Fibroblast of upper back skin (primary cell): ENCODE measurements at regions not wholly inside any gene's neighbourhood (a gene's known extent, or its start where the extent isn't known, plus 50 kb on each side); places are given as distances from the start of the nearest gene placed in this dataset.
"Not testable (repeated sequence)": the region's sequence is repeated elsewhere in the genome, so short reads cannot be mapped to it uniquely, and the experiment has no call there.

ENCODE experiments used
- DNase-seq: peaks from one replicate; pipeline ENCODE4 v3.0.0-alpha.2; 2013

- peak; percentile 25 for DNase-seq
Measured at GRCh38 chr11:21625982-21626381, 566.9 kb upstream of the ANO5 start.

GRCh38 chr11:21628641-21629040 lies 564.2 kb upstream of the ANO5 start:
- no peak for DNase-seq

GRCh38 chr11:21630934-21631478 lies 561.9 kb upstream of the ANO5 start:
- DNase-seq: no peak

DNA sequence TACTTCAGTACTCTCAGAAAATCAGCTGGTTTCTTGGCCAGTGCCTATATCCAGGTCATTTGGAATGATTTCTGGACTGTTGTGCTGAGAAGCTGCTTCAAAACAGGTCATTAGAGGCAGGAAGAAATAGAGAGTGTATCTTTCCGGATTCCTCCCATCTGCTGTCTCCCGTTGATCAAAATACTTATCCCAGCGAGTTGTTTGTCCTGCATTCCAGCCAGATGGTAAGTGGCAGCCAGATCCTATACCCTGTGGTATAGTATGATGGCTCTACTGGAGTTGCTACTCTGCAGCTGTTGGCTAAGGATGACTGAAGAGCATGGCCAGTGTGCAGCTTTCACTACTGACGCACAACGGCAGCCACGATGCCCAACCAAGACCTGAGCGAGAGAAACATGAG lies 560.9 kb upstream of the ANO5 start:
- DNase-seq: no peak

DNA sequence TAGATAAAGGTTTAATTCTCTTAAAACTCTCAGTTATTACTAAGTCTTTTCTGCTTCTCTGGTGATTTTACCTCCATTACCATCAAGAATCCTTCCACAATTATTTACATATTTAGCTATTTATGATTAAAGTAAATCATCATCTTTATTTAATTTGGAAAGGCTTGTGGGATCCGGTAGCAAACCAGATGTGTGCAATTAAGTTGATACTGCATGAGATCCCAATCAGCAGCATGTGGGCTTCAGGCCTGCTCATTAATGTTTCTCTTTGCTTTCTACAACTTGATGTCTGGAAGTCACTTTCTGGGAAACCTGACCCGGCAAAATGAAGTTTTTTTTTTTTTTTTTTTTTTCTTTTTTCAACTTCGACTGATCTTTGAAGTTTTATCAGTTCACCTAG lies 558.4 kb upstream of the ANO5 start:
- no peak for DNase-seq

GRCh38 chr11:21634956-21635355 lies 557.9 kb upstream of the ANO5 start:
- no peak for DNase-seq

DNA sequence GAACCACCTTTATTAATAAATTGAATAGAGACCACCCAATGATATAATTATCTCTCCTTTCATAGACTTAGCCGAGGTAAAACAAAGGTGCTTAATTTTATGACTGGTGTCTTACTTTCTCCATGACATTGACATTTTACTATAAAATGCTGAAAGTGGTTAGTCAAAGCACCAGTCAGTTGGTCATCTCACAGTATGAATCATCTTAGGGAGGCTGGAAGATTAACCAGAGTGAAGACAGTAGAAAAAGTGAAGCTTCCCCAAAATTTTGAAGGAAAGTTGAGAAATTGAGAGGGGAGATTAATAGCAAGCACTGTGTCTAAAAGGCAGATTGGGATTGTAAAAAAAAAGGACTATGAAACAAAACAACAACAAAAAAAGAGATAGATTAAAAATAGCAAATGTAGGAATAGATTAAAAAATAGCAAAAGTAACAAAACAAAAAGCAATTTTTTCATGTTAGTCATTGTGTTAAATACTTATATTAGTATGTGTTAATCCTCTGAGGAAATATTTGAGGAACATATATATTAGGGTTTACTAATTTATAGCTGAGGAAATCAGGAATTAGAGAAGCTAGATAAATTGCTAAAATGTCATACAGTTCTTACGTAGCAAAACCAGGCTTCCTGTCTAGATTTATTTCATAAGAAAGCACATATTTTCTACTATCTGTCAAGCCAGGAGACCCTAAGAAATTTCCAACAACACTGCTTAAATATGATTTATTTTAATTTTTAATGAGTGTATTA lies 557.3 kb upstream of the ANO5 start:
- DNase-seq: no peak

DNA sequence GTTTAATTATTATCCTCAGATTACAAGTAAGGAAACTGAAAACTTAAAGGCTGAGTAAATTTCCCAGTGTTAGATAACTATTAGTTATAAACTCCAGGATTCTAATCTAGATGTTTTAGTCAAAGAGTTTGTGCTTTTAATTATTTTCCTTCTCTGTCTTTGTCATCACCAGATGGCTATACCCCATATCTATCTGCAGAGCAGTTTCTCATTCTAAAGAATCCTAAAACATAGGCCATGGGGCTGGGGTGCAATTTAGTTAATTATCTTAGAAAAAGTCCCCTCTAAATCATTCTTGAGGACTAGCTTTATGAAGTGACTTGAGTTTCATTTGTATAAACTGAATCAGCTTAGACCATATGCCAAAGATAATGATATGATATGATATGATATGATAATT lies 556.3 kb upstream of the ANO5 start:
- no peak for DNase-seq

DNA sequence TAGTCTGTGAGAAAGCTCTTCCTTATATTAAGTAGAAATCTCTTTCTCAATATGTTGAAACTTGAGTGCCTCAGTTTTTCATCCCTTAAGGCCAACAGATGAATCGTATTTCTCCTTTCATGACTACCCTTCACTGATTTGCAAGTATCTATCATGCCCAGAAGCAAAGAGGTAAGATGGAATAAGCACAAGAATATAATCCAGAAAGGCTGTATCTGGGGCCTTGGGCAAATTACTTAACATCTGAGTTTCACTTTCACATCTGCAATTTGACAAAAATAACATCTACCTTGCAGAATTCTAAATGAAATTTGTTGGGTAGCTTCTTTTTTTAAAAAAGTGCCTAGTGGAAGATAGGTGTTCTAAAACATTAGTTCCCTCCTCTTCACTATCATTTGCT lies 552.4 kb upstream of the ANO5 start:
- no peak for DNase-seq

DNA sequence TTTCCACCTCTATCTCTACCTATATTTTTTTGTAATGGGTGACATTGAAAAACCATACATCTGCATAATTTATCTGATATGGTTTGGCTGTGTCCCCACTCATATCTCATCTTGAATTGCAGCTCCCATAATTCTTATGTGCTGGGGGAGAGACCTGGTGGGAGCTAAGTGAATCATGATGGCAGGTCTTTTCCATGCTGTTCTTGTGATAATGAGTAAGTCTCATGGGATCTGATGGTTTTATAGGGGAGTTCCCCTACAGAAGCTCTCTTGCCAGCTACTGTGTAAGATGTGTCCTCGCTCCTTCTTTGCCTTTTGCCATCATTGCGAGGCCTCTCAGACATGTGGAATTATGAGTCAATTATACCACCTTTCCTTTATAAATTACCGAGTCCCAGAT lies 551.0 kb upstream of the ANO5 start:
- DNase-seq: no peak

DNA sequence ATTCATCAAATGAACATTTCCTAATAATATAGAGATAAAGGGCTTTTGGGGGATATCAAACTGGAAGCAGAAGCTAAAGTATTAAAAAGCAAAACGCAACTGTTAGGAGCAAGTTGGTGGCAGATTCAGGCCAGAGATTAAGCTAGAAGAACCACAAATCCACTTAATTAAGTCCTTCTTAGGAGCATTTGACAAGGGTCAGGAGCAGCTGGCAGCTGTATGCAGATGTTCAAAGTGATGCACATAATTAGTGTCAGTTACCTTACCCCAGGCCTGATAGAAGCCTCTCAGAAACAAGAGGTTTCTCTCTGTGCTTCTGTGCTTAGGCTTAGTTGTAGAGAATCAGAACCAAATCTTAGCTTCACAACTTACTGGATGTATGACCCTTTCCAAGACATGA lies 546.5 kb upstream of the ANO5 start:
- no peak for DNase-seq

- DNase-seq: no peak
Measured at GRCh38 chr11:21650961-21651360, 541.9 kb upstream of the ANO5 start.

- DNase-seq: no peak
Measured at GRCh38 chr11:21653951-21654421, 538.9 kb upstream of the ANO5 start.

DNA sequence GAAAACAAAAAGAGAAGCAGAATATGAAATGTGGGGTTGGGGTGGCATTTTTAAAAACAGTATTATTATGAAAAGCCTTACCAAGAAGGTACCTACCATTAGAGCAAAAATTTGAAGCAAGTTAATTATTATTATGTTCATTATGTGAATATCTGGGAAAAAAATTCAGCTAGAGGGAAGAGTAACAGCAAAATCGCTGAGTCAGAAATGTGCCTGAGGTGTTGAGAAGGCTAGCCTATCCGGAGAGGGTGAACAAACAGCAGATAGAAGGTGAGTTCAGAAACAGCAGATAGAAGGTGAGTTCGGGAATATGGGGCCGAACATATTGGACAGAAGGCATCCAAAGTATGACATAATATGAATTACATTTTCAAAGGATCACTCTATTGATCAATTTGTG lies 536.8 kb upstream of the ANO5 start:
- DNase-seq: no peak

DNA sequence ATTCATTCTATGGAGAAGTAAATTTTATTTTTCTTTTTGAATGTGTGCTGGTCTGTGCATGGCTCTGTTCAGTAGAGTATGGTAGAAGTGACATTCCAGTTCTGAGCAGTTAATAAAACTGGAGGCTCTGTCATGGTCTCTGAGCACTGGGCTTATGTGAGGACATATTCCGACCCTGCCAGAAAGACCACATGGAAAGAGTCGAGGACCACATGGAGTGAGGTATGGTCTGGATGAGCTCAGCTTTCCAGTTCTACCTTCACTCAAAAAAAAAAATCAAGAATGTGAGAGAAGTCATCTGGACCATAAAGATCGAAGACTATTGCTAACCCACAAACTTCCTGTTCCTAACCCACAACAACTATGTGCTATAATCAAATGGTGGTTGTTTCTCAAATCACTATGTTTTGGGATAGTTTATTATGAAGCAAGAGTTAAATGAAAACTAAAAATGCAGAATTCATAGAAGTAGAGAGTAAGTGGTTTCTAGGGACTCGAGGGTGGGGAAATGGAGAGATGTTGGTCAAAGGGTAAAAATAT lies 534.2 kb upstream of the ANO5 start:
- no peak for DNase-seq

DNA sequence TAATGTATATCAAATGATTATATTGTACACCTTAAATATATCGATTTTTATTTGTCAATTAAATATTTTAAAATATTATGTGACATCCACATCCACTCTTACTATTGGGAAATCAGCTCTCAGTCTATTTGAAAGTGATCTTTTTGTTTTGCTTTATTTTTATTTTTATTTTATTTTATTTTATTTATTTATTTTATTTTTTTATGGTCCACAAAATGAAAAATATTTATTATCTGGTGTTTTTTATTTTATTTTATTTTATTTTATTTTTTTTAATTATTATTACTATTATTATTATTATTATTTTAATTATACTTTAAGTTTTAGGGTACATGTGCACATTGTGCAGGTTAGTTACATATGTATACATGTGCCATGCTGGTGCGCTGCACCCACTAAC lies 533.5 kb upstream of the ANO5 start:
- not testable (repeated sequence) for DNase-seq

DNA sequence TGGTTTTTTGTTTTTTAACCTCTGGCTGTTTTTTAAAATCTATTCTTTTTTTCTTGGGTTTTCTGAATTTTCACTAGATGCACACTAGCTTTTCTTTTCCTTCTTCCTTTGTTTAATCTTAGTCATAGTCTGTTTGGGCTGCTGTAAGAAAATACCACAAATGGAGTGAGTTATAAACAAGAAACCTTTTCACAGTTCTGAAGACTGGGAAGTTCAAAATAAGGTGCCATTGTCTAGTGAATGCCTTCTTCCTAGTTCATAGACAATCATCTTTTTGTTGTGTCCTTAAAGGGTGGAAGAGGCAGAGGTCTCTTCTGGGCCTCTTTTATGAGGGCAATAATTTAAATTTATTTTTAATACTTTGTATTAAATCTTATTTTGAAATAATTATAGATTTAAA lies 532.9 kb upstream of the ANO5 start:
- no peak for DNase-seq

- no peak for DNase-seq
Measured at GRCh38 chr11:21675049-21675616, 517.8 kb upstream of the ANO5 start.

DNA sequence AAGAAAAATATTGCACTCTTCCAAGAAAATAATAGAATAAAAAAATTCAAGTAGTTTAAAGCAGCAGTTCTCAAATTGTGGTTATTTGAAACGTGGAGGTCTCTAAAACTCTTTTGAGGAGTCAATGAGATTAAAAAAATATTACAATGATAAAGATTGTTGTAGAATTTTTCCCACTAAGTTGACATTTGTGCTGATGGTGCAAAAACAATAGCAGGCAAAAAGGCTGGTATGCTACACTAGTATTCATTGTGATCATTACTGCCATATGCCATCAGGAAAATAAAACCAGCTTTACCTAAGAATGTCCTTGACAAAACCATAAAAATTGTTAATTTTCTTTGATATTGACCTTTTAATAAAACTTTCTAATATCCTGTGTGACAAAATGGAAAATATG lies 505.2 kb upstream of the ANO5 start:
- no peak for DNase-seq

DNA sequence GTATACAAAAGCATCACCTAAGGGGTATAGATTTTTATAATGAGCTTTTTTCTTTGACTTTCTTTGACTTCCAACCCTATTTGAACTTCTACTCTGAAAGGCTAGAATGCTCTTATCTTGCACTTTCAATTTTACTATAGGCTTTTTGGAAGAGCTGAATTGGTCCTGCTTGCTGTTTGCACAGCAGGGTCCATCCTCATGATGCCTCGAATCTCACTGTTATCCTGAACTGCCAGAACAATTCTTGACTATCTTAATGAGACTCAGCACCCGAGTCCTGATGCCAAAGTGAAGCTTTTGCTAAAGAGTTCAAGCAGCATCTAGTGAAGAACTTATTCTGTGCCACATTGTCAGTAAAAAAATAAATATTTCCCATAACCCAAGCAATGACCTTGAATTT lies 488.3 kb upstream of the ANO5 start:
- no peak for DNase-seq

DNA sequence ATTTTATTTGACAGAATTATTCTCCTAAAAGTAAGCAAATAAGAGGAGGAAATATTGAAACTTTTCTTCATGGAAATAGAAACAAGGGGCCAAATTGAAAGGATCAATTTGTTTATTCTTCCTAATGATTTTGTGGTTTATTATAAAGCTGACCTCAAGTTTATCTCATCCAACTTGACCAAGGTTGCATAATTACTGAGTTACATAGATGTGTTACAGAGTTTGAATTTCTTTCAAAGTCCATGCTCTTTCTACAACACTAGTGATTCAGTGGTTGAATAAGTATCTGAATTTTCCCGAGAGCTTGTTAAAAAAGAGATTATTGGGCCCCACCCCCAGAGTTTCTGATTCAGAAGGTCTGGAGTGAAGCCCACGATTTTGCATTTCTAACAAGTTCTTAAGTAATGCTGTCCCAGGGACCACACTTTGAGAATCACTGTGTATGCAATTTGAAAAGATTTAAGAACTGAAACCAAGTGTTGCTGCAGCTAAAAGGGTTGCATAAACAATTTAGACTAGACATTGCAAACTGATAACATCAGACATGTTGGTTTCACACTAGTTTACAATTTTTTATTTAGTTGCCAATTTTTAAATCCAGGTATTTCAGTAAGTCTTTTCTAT lies 485.7 kb upstream of the ANO5 start:
- DNase-seq: no peak

DNA sequence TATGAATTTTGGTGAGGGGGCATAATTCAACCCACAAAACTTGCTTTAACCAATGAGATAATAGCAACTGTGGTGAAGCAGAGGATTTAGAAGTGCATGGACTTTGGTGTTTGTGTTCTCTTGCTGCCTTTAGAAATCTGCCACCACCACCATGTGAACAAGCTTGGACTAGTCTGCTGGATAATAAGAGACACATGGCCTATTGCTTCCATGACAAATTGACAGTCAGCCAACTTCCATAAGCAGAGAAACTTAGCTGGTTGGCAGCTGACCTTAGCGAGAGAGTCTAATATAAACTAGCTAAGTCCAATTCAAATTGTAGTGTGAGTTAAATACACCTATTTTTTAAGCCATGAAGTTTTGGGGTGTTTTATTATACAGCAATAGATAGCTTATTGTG lies 482.1 kb upstream of the ANO5 start:
- no peak for DNase-seq

- DNase-seq: no peak
Measured at GRCh38 chr11:21711341-21711740, 481.5 kb upstream of the ANO5 start.

DNA sequence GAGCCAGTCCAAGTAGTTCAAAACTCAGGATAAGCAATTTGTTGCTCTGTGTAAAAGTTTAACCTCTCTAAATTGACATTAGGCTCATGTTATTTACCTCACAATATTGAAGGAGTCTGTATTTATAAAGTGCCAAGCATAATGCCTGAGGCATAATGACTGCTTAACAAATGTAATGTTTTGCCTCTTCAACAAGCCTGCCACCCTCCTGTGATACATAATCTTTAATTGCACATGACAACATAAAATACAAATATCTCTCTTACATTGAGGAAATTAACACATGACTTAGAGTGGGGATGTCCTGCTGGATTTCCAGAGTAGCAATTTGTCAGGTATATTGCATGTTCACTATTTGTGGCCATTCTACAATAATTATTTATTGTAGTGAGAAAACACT lies 469.2 kb upstream of the ANO5 start:
- DNase-seq: no peak
